Stimulated activated CD4-positive, alpha-beta T cell treated with anti-CD3 and anti-CD28 coated beads, Interleukin-1b, Interleukin-23, amount 100 ng/mL, for 4 hours (primary cell): ENCODE measurements at regions not wholly inside any gene's neighbourhood (a gene's known extent, or its start where the extent isn't known, plus 50 kb on each side); places are given as distances from the start of the nearest gene placed in this dataset.

Experiments used
- DNase-seq, 2 donors: peaks; one replicate each; pipeline ENCODE4 v3.0.0-alpha.2; 2020; ENCODE audit warnings: low read depth in 2 of 2

GRCh38 chr1:93744299-93744988 lies 62.8 kb upstream of the BCAR3 start:
- DNase-seq: no peak

- DNase-seq: no peak
Observed at GRCh38 chr1:93743465-93743864, 61.8 kb upstream of the BCAR3 start.

GRCh38 chr1:93740601-93741031 lies 59.0 kb upstream of the BCAR3 start:
- no peak for DNase-seq

GRCh38 chr1:93740157-93740556 lies 58.5 kb upstream of the BCAR3 start:
- no peak for DNase-seq

- no peak for DNase-seq
Observed at GRCh38 chr1:93739472-93739871, 57.8 kb upstream of the BCAR3 start.

- DNase-seq: no peak
Observed at GRCh38 chr1:93738926-93739325, 57.3 kb upstream of the BCAR3 start.

GRCh38 chr1:93738075-93738622 lies 56.5 kb upstream of the BCAR3 start:
- DNase-seq: no peak

GRCh38 chr1:93735722-93736121 lies 54.1 kb upstream of the BCAR3 start:
- no peak for DNase-seq

- no peak for DNase-seq
Observed at GRCh38 chr1:93734999-93735398, 53.4 kb upstream of the BCAR3 start.

- no peak for DNase-seq
Observed at GRCh38 chr1:93733340-93733739, 51.7 kb upstream of the BCAR3 start.

- no peak for DNase-seq
Observed at GRCh38 chr1:93732514-93732913, 50.9 kb upstream of the BCAR3 start.
